ENCODE measurements at regions not wholly inside any gene's neighbourhood (a gene's known extent, or its start where the extent isn't known, plus 50 kb on each side); places are given as distances from the start of the nearest gene placed in this dataset.

DNA sequence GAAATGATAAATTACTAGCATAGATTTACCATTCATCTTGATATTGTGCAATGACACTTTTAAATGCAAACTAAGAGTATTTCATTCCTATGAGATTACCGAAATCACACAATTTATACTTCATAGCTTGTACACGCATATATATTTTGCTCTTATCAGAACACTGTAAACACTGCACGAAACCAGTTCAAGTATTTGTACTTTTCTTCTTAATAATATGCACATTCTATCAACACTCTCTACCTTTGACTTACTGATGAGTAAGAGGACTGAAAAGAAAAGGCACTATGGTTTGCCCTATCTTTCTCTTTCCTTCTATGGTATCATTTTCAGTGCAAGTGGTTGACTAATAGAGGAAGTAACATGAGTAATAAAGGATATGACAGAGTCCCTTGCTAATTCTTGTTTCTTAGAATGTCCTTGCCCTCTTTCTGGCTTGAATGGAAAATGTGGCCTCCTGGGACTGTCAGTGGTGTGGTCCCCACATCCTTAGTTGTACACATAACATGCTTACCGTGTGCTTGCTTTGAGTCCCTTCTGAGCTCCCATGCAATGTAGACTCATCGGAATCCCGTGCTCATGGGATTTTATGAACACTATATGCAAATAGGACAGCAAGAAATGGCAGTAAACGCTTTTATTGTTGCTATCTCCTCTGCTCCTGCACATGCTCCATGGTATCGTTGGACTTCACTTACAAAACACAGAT is 363.5 kb upstream of the TNP1 start:
- no peaks in the 10 kb centered on the region for H3K9me3 ChIP-seq (ENCODE audit: low read depth, low read length, poor library complexity, severe bottlenecking)
- CTCF ChIA-PET = no interaction called here
- no peak overlapping the region for H3K4me3 ChIP-seq (ENCODE audit: low read depth, low read length, poor library complexity, severe bottlenecking)
- no peak for TF ChIP-seq EZH2 (IDR thresholded peaks at IDR 0.05; ENCODE audit: borderline replicate concordance, low read depth, low read length, poor library complexity, severe bottlenecking)
- TF ChIP-seq, protein P1, sequence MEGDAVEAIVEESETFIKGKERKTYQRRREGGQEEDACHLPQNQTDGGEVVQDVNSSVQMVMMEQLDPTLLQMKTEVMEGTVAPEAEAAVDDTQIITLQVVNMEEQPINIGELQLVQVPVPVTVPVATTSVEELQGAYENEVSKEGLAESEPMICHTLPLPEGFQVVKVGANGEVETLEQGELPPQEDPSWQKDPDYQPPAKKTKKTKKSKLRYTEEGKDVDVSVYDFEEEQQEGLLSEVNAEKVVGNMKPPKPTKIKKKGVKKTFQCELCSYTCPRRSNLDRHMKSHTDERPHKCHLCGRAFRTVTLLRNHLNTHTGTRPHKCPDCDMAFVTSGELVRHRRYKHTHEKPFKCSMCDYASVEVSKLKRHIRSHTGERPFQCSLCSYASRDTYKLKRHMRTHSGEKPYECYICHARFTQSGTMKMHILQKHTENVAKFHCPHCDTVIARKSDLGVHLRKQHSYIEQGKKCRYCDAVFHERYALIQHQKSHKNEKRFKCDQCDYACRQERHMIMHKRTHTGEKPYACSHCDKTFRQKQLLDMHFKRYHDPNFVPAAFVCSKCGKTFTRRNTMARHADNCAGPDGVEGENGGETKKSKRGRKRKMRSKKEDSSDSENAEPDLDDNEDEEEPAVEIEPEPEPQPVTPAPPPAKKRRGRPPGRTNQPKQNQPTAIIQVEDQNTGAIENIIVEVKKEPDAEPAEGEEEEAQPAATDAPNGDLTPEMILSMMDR (conservative IDR thresholded peaks at IDR 0.05; ENCODE audit: low read depth, low read length) = no peak
- intact Hi-C loops (cut with micrococcal nuclease; ENCODE audit: unreplicated experiment) = no loop called here
- H3K4me1 ChIP-seq (ENCODE audit: insufficient read depth, low read length, poor library complexity, severe bottlenecking) = peaks cover 20% of the 10 kb centered on the region
- no peaks in the 10 kb centered on the region for H3K36me3 ChIP-seq (ENCODE audit: insufficient read depth, low read length, poor library complexity, severe bottlenecking)
- no TSS peak for BruUV-seq (replicated peaks)
- peak; percentile 90 for DNase-seq (ENCODE audit: low spot score)
- H3K27me3 ChIP-seq (replicated peaks; ENCODE audit: insufficient read depth, low read depth, low read length, poor library complexity) = no peaks in the 10 kb centered on the region
- peak overlapping the region; percentile 61 for H3K27ac ChIP-seq (ENCODE audit: low read depth, low read length, poor library complexity, severe bottlenecking)
- POLR2A ChIA-PET (ENCODE audit: low non-redundant PET) = interaction anchor here (0.6 kb wide), 1 partner anchor 280 kb away, joined by 3 read pairs; no protein-coding TSS in a partner anchor

DNA sequence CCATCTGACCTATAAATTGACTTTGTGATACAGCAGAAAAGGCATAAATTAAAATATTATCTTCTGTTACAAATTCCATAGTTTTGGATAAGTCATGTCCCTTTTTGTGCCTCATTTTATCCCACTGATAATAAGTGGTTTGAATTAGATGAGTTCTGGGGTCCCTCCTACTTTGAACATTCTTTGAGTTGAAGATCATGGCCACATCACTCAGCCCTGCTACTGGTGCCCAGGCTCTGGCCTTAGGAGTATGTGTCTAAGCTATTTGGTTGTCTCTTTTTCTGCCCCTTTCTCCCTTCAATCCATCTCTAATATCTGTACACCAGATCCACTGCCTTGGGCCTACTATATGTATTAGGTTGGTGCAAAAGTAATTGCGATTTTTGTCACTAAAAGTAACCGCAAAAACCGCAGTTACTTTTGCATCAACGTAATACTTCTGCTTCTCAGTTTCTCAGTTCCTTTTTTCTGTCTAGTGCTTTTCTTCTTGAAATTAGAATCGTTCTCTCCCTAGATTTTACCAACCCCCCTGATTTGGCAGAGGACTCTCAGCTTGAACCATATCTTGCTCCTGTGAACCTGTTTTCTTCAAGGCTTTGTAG is 362.5 kb upstream of the TNP1 start:
- ChIA-PET POLR2A (ENCODE audit: low non-redundant PET) (no interaction called here), CTCF (no interaction called here)
- intact Hi-C loops (cut with micrococcal nuclease; ENCODE audit: unreplicated experiment) = no loop called here
- Histone ChIP-seq H3K9me3 (ENCODE audit: low read depth, low read length, poor library complexity, severe bottlenecking) (no peaks in the 10 kb centered on the region), H3K36me3 (ENCODE audit: insufficient read depth, low read length, poor library complexity, severe bottlenecking) (no peaks in the 10 kb centered on the region), H3K27me3 (replicated peaks; ENCODE audit: insufficient read depth, low read depth, low read length, poor library complexity) (no peaks in the 10 kb centered on the region), H3K4me1 (ENCODE audit: insufficient read depth, low read length, poor library complexity, severe bottlenecking) (peaks cover 20% of the 10 kb centered on the region), H3K4me3 (ENCODE audit: low read depth, low read length, poor library complexity, severe bottlenecking) (no peak overlapping the region), H3K27ac (ENCODE audit: low read depth, low read length, poor library complexity, severe bottlenecking) (peak overlapping the region; percentile 61)
- TF ChIP-seq EZH2 (IDR thresholded peaks at IDR 0.05; ENCODE audit: borderline replicate concordance, low read depth, low read length, poor library complexity, severe bottlenecking) = no peak
- TF ChIP-seq, protein P1 (conservative IDR thresholded peaks at IDR 0.05; ENCODE audit: low read depth, low read length) = no peak
- no peak for DNase-seq (ENCODE audit: low spot score)
- BruUV-seq (replicated peaks) = no TSS peak

DNA sequence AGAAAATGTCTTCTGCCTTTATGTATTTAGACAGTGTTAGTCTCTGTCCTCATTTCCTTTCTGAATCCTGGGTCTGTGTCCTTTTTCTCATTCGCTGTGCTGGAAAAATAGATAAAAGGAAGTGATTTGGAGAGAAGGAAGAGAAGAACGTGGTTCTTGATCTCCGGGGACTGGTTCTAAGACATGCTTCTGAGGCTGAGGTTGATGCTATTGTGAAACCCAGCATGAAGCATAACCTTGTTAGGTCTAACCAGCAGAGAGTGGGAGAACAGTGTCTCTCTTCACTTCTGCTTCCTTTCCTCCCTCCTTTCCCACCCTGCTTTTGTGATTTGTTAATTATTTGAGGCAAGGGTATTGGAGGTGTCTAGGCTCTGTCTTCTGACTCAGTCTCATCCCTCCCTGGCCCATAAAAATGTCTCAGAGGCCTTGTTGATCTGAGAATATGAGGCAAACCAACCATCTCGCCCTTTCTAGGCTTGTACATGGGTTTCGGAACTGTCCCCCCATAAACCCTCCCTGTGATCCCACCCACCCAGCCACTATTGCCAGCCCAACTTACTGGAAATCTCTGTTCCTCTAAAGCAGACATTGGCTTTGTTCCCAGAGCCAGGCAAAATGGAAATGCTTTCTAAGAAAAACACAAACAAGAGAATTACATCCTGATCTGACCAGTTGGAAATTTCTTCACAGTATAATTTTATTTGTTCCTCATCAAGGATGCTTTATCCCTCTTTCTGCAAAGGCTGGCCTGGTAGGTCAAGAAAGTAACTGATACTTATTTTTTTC is 360.6 kb upstream of the TNP1 start:
- Histone ChIP-seq H3K4me1 (ENCODE audit: insufficient read depth, low read length, poor library complexity, severe bottlenecking) (peaks cover 15% of the 10 kb centered on the region), H3K36me3 (ENCODE audit: insufficient read depth, low read length, poor library complexity, severe bottlenecking) (no peaks in the 10 kb centered on the region), H3K4me3 (ENCODE audit: low read depth, low read length, poor library complexity, severe bottlenecking) (no peak overlapping the region), H3K9me3 (ENCODE audit: low read depth, low read length, poor library complexity, severe bottlenecking) (no peaks in the 10 kb centered on the region), H3K27ac (ENCODE audit: low read depth, low read length, poor library complexity, severe bottlenecking) (no peak overlapping the region), H3K27me3 (replicated peaks; ENCODE audit: insufficient read depth, low read depth, low read length, poor library complexity) (no peaks in the 10 kb centered on the region)
- TF ChIP-seq, protein P1 (conservative IDR thresholded peaks at IDR 0.05; ENCODE audit: low read depth, low read length) = no peak
- no peak for TF ChIP-seq EZH2 (IDR thresholded peaks at IDR 0.05; ENCODE audit: borderline replicate concordance, low read depth, low read length, poor library complexity, severe bottlenecking)
- no TSS peak for BruUV-seq (replicated peaks)
- intact Hi-C loops (cut with micrococcal nuclease; ENCODE audit: unreplicated experiment) = no loop called here
- peak; percentile 14 for DNase-seq (ENCODE audit: low spot score)
- ChIA-PET POLR2A (ENCODE audit: low non-redundant PET) (no interaction called here), CTCF (no interaction called here)
